Endothelial cell of umbilical vein (primary cell): ENCODE measurements at regions not wholly inside any gene's neighbourhood (a gene's known extent, or its start where the extent isn't known, plus 50 kb on each side); places are given as distances from the start of the nearest gene placed in this dataset.

Experiments used
- BruUV-seq: library from RNA; stranded (reverse); fragments of 400-500 nt; replicated peaks from 2 replicates; lab custom pipeline; 2021; lab: Mats Ljungman, UMichigan
- CTCF ChIA-PET: fragments of 300-600, 350-600 bp; sonication (Branson Sonifier 250); formaldehyde crosslinking; loops from one replicate; lab custom pipeline; 2021; ENCODE audit warnings: antibody characterized with exemption, inconsistent platforms; lab: Charles Lee
- POLR2A ChIA-PET: fragments of 300-600, 350-600 bp; sonication (Branson Sonifier 250); formaldehyde crosslinking; loops from one replicate; lab custom pipeline; 2021; ENCODE audit warnings: antibody characterized with exemption, inconsistent platforms; lab: Charles Lee
- DNase-seq: peaks from one replicate; pipeline ENCODE4 v3.0.0-alpha.2; 2011; ENCODE audit warnings: low read depth, low spot score
- FAIRE-seq: peaks from 2 replicates; lab custom pipeline; 2011; peaks lifted over from hg19 to GRCh38; lab: Jason Lieb, UNC
- H2AFZ ChIP-seq: 2 replicates; pipeline ENCODE4 v1.6.0; 2012; ENCODE audit warnings: low read depth, low read length, control low read depth, inconsistent platforms
- H3K27ac ChIP-seq: 2 replicates; pipeline ENCODE4 v1.5.1; 2011; ENCODE audit warnings: low read depth, mild to moderate bottlenecking, control low read depth, low read length, moderate library complexity; ENCODE audit not compliant: insufficient read depth
- H3K27me3 ChIP-seq, 2 experiments: 2 replicates each; pipeline versions ENCODE4 v1.6.0 to v1.6.1; 2011; ENCODE audit warnings: low read length in 2 of 2, mixed read lengths in 1 of 2; ENCODE audit not compliant: control insufficient read depth in 2 of 2, insufficient read depth in 2 of 2
- H3K36me3 ChIP-seq, 2 experiments: 2 replicates in 1 of 2; 3 replicates in 1 of 2; pipeline ENCODE4 v1.5.1; 2011; ENCODE audit warnings: low read length in 2 of 2, mild to moderate bottlenecking in 1 of 2, moderate library complexity in 1 of 2; ENCODE audit not compliant: control insufficient read depth in 2 of 2, insufficient read depth in 2 of 2; ENCODE audit errors: extremely low read depth in 1 of 2
- H3K4me1 ChIP-seq: 3 replicates; pipeline ENCODE4 v1.5.1; 2011; ENCODE audit warnings: mild to moderate bottlenecking, low read length; ENCODE audit not compliant: control insufficient read depth, insufficient read depth; ENCODE audit errors: extremely low read depth
- H3K4me2 ChIP-seq: 2 replicates; pipeline ENCODE4 v1.6.1; 2011; ENCODE audit warnings: low read length, control low read depth, mixed read lengths; ENCODE audit not compliant: insufficient read depth
- H3K4me3 ChIP-seq, 3 experiments: fragments of 200-600 bp in 1 of 3; sonication (generic), shearing (Covaris generic) in 1 of 3; replicated peaks in 1 of 3; 2 replicates each; pipeline ENCODE4 v1.5.1; 2011 to 2016; ENCODE audit warnings: control low read depth in 3 of 3, low read length in 3 of 3, mild to moderate bottlenecking in 2 of 3, inconsistent platforms in 1 of 3, low read depth in 1 of 3, moderate library complexity in 1 of 3; ENCODE audit not compliant: insufficient read depth in 1 of 3
- H3K79me2 ChIP-seq: 2 replicates; pipeline ENCODE4 v1.6.0; 2012; ENCODE audit warnings: low read length, inconsistent platforms; ENCODE audit not compliant: control insufficient read depth, insufficient read depth
- H3K9ac ChIP-seq: replicated peaks from 2 replicates; pipeline ENCODE3; 2011; ENCODE audit warnings: low read length, control low read depth; ENCODE audit not compliant: insufficient read depth; ENCODE audit errors: extremely low read depth
- H3K9me1 ChIP-seq: replicated peaks from 3 replicates; pipeline ENCODE4 v1.6.0; 2011; ENCODE audit warnings: mild to moderate bottlenecking, low read length; ENCODE audit not compliant: control insufficient read depth, insufficient read depth; ENCODE audit errors: extremely low read depth
- H3K9me3 ChIP-seq: replicated peaks from 2 replicates; pipeline ENCODE4 v1.5.1; 2012; ENCODE audit warnings: low read length, inconsistent platforms; ENCODE audit not compliant: control insufficient read depth, insufficient read depth
- H4K20me1 ChIP-seq: replicated peaks from 2 replicates; pipeline ENCODE3; 2011; ENCODE audit warnings: mild to moderate bottlenecking, low read length; ENCODE audit not compliant: control insufficient read depth, insufficient read depth; ENCODE audit errors: extremely low read depth
- EZH2 ChIP-seq: IDR thresholded peaks from 2 replicates; pipeline ENCODE4 v1.6.1; 2012; ENCODE audit warnings: borderline replicate concordance, low read depth, mild to moderate bottlenecking, moderate library complexity, low read length, inconsistent platforms; ENCODE audit not compliant: severe bottlenecking
- FOS ChIP-seq: IDR thresholded peaks from 2 replicates; pipeline ENCODE4 v1.6.1; 2011; ENCODE audit warnings: mild to moderate bottlenecking, low read length, moderate library complexity, borderline replicate concordance; ENCODE audit not compliant: insufficient read depth
- GATA2 ChIP-seq: IDR thresholded peaks from 2 replicates; pipeline ENCODE4 v1.7.0; 2011; ENCODE audit warnings: low read depth, mild to moderate bottlenecking, moderate library complexity, mixed read lengths, low read length; ENCODE audit not compliant: insufficient read length, insufficient read depth
- JUN ChIP-seq: IDR thresholded peaks from 2 replicates; pipeline ENCODE4 v1.6.1; 2011; ENCODE audit warnings: borderline replicate concordance, low read depth; ENCODE audit not compliant: insufficient read length, insufficient read depth
- MAX ChIP-seq: IDR thresholded peaks from 2 replicates; pipeline ENCODE4 v1.6.1; 2011; ENCODE audit not compliant: insufficient read depth, insufficient read length
- MYC ChIP-seq: IDR thresholded peaks from one replicate; pipeline ENCODE4 v1.6.1; 2011; ENCODE audit warnings: mild to moderate bottlenecking, low read depth, low read length
- POLR2A ChIP-seq: IDR thresholded peaks from 2 replicates; pipeline ENCODE4 v1.6.1; 2012; ENCODE audit warnings: low read depth, mild to moderate bottlenecking, control low read depth, low read length
- POLR2AphosphoS5 ChIP-seq: IDR thresholded peaks from 2 replicates; pipeline ENCODE4 v1.6.1; 2012; ENCODE audit warnings: low read depth, mild to moderate bottlenecking, control low read depth, low read length, moderate library complexity; ENCODE audit not compliant: insufficient read depth
- dilution Hi-C: fragments of 300-500 bp; cut with MboI; formaldehyde crosslinking; loops from one replicate; pipeline ENCODE4 v1.15.0; 2019; ENCODE audit warnings: low sequenced_read_pairs; ENCODE audit not compliant: extremely low pct_ligation_motif_present
- intact Hi-C: fragments of 100-400 bp; cut with micrococcal nuclease; formaldehyde crosslinking; loops from one replicate; pipeline ENCODE4 v1.10.0; 2022
- TF ChIP-seq, protein P1 (sequence below), 2 donors: IDR thresholded peaks; 1 replicate in 1 of 2; 2 replicates in 1 of 2; pipeline ENCODE4 v1.5.1; 2011; ENCODE audit warnings: low read length in 2 of 2, mild to moderate bottlenecking in 2 of 2, moderate library complexity in 2 of 2, control low read depth in 1 of 2, inconsistent platforms in 1 of 2, low read depth in 1 of 2; ENCODE audit not compliant: insufficient read depth in 1 of 2; ENCODE audit errors: extremely low read depth in 1 of 2

GRCh38 chr3:30315447-30315846 is 291.0 kb upstream of the TGFBR2 start:
- no peak for TF ChIP-seq GATA2
- TF ChIP-seq POLR2A: no peak
- no peak for TF ChIP-seq EZH2
- no peak for TF ChIP-seq POLR2AphosphoS5
- no peak for TF ChIP-seq MAX
- TF ChIP-seq, protein P1, sequence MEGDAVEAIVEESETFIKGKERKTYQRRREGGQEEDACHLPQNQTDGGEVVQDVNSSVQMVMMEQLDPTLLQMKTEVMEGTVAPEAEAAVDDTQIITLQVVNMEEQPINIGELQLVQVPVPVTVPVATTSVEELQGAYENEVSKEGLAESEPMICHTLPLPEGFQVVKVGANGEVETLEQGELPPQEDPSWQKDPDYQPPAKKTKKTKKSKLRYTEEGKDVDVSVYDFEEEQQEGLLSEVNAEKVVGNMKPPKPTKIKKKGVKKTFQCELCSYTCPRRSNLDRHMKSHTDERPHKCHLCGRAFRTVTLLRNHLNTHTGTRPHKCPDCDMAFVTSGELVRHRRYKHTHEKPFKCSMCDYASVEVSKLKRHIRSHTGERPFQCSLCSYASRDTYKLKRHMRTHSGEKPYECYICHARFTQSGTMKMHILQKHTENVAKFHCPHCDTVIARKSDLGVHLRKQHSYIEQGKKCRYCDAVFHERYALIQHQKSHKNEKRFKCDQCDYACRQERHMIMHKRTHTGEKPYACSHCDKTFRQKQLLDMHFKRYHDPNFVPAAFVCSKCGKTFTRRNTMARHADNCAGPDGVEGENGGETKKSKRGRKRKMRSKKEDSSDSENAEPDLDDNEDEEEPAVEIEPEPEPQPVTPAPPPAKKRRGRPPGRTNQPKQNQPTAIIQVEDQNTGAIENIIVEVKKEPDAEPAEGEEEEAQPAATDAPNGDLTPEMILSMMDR (IDR thresholded peaks at IDR 0.05; ENCODE audit: extremely low read depth in 1 of 2, insufficient read depth in 1 of 2, low read depth in 1 of 2, low read length in 2 of 2): no peak
- TF ChIP-seq FOS: no peak
- TF ChIP-seq JUN: no peak
- TF ChIP-seq MYC: no peak
- intact Hi-C loops: no loop called here
- DNase-seq (no peak), FAIRE-seq (no peak)
- H3K9me3 ChIP-seq: no peaks in the 10 kb centered on the region
- H3K36me3 ChIP-seq: no peaks in the 10 kb centered on the region
- H3K4me3 ChIP-seq: no peak overlapping the region
- no peak overlapping the region for H3K27ac ChIP-seq
- dilution Hi-C loops: no loop called here
- no peaks in the 10 kb centered on the region for H3K27me3 ChIP-seq
- H2AFZ ChIP-seq: no peak overlapping the region
- no TSS peak for BruUV-seq
- no peaks in the 10 kb centered on the region for H3K4me1 ChIP-seq
- H3K9me1 ChIP-seq: no peaks in the 10 kb centered on the region
- H3K79me2 ChIP-seq: no peaks in the 10 kb centered on the region
- no peaks in the 10 kb centered on the region for H4K20me1 ChIP-seq
- H3K9ac ChIP-seq: no peak overlapping the region
- ChIA-PET POLR2A (no interaction called here), CTCF (interaction anchor here (0.7 kb wide), 1 partner anchor 116 kb away, joined by 3 read pairs; no protein-coding TSS in a partner anchor)
- no peak overlapping the region for H3K4me2 ChIP-seq
